Stimulated activated naive CD4-positive, alpha-beta T cell treated with Interleukin-2 at 50 U/mL for 16 hours (primary cell): ENCODE measurements at regions not wholly inside any gene's neighbourhood (a gene's known extent, or its start where the extent isn't known, plus 50 kb on each side); places are given as distances from the start of the nearest gene placed in this dataset.

Experiments used
- DNase-seq: peaks from one replicate; lab custom pipeline; 2025; lab: John Stamatoyannopoulos, UW

DNA sequence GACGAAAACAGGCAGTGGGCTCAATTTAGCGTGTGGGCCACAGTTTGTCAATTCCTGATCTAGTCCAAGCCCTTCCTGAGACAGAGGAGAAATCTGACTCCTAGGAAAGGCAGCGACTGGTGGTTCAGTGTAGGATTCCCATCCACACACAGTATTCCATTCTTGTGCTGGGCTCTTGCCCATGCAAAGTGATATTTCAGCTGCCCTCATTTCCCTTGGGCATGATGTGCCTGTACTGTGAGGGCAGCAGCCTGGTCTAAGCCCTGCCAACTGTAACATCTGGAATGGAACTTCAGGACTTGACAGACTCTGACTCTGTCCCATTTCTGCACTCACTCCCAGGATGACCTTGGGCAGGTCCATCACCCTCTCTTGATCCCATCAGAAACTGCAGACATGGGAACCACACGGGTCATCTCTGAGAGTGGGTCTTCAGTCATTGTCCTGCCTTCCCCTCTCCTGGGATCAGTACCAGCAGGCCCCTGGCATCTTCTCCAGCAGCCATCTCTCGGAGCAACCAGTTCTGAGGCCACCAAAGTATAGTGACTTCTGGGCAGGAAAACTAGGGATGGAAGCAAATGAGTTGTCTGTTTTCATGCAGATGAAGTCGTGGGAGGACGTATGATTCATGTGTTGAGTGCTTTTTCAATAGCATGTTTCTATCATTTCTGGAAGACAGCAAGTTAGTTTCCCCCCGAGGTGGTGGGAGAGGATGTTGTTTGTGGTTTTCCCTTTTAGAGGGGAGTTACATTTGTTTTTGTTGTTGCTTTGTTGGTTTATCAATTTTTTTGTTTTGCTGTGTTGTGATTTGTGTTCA lies 54.2 kb upstream of the BCL2L14 start:
- peak; percentile 47 for DNase-seq

- peak; percentile 47 for DNase-seq
These were observed 53.6 kb upstream of the BCL2L14 start for GRCh38 chr12:12017135-12017581.

- no peak for DNase-seq
These were observed 52.9 kb upstream of the BCL2L14 start for GRCh38 chr12:12017798-12018197.

DNA sequence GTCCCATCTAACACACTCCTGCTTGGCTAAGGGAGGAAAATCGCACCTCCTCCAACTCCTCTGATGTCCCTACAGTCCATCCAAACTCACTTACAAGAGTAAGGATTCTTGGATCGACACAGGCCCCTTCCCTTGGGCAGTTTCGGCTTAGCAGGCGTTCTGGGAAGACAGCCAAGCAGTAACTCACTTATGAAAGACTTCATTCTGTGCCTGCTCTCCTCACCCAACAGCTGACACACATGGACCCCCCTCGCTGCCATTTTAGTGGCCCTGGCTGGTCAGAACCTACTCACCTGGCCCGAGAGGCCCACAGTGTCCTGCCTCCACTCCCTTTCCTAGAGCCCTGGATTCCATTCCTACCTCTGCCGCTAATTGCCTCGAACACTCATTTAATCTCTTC lies 52.3 kb upstream of the BCL2L14 start:
- DNase-seq, result no peak

GRCh38 chr12:12019881-12020280 lies 50.9 kb upstream of the BCL2L14 start:
- no peak for DNase-seq

GRCh38 chr12:12020762-12021161 lies 50.0 kb upstream of the BCL2L14 start:
- no peak for DNase-seq
